Skeletal muscle cell (primary cell): ENCODE measurements at regions not wholly inside any gene's neighbourhood (a gene's known extent, or its start where the extent isn't known, plus 50 kb on each side); places are given as distances from the start of the nearest gene placed in this dataset.

Experiments used
- DNase-seq: peaks from one replicate; pipeline ENCODE4 v3.0.0-alpha.2; 2010; ENCODE audit warnings: low read depth
- H3K4me3 ChIP-seq: 2 replicates; pipeline ENCODE4 v1.5.1; 2011; ENCODE audit warnings: low read depth, mild to moderate bottlenecking, control low read depth, low read length, moderate library complexity

- no peak for DNase-seq
- no peak overlapping the region for H3K4me3 ChIP-seq
These were observed 530.8 kb downstream of the SH2D4B start for GRCh38 chr10:81068460-81068859.

- no peak for DNase-seq
- H3K4me3 ChIP-seq: no peak overlapping the region
These were observed 533.5 kb downstream of the SH2D4B start for GRCh38 chr10:81071087-81071796.

GRCh38 chr10:81073155-81073554 is 535.5 kb downstream of the SH2D4B start:
- H3K4me3 ChIP-seq: no peak overlapping the region
- DNase-seq: no peak

GRCh38 chr10:81081887-81082620 is 544.4 kb downstream of the SH2D4B start:
- DNase-seq: no peak
- H3K4me3 ChIP-seq: no peak overlapping the region

GRCh38 chr10:81082621-81083376 is 545.1 kb downstream of the SH2D4B start:
- no peak overlapping the region for H3K4me3 ChIP-seq
- no peak for DNase-seq

GRCh38 chr10:81093056-81093455 is 555.4 kb downstream of the SH2D4B start:
- no peak overlapping the region for H3K4me3 ChIP-seq
- DNase-seq: no peak

GRCh38 chr10:81095238-81095637 is 557.5 kb downstream of the SH2D4B start:
- no peak overlapping the region for H3K4me3 ChIP-seq
- DNase-seq: no peak

GRCh38 chr10:81096558-81096957 is 558.9 kb downstream of the SH2D4B start:
- H3K4me3 ChIP-seq: no peak overlapping the region

GRCh38 chr10:81101062-81101461 is 563.4 kb downstream of the SH2D4B start:
- no peak for DNase-seq
- H3K4me3 ChIP-seq: no peak overlapping the region

More at GRCh38 chr10:81096558-81096957, 558.9 kb downstream of the SH2D4B start:
- no peak for DNase-seq

- no peak for DNase-seq
- no peak overlapping the region for H3K4me3 ChIP-seq
These were observed 566.8 kb downstream of the SH2D4B start for GRCh38 chr10:81104494-81104893.

GRCh38 chr10:81108516-81109199 is 571.0 kb downstream of the SH2D4B start:
- no peak overlapping the region for H3K4me3 ChIP-seq
- no peak for DNase-seq

GRCh38 chr10:81109200-81109752 is 571.6 kb downstream of the SH2D4B start:
- no peak overlapping the region for H3K4me3 ChIP-seq
- DNase-seq: no peak

GRCh38 chr10:81116201-81116600 is 578.5 kb downstream of the SH2D4B start:
- H3K4me3 ChIP-seq: no peak overlapping the region
- DNase-seq: no peak

GRCh38 chr10:81116990-81117389 is 579.3 kb downstream of the SH2D4B start:
- DNase-seq: no peak
- H3K4me3 ChIP-seq: no peak overlapping the region

GRCh38 chr10:81127931-81128330 is 590.2 kb downstream of the SH2D4B start:
- no peak for DNase-seq
- H3K4me3 ChIP-seq: no peak overlapping the region

GRCh38 chr10:81130014-81130413 is 592.3 kb downstream of the SH2D4B start:
- DNase-seq: no peak

GRCh38 chr10:81135851-81136250 is 598.1 kb downstream of the SH2D4B start:
- H3K4me3 ChIP-seq: no peak overlapping the region
- DNase-seq: no peak

More at GRCh38 chr10:81130014-81130413, 592.3 kb downstream of the SH2D4B start:
- no peak overlapping the region for H3K4me3 ChIP-seq

- no peak overlapping the region for H3K4me3 ChIP-seq
- no peak for DNase-seq
These were observed 598.6 kb downstream of the SH2D4B start for GRCh38 chr10:81136261-81136660.

- no peak overlapping the region for H3K4me3 ChIP-seq
- DNase-seq: no peak
These were observed 608.3 kb downstream of the SH2D4B start for GRCh38 chr10:81145975-81146374.
